GM12873 (cell line): ENCODE measurements at regions not wholly inside any gene's neighbourhood (a gene's known extent, or its start where the extent isn't known, plus 50 kb on each side); places are given as distances from the start of the nearest gene placed in this dataset.

ENCODE experiments used
- TF ChIP-seq, protein P1 (sequence below): IDR thresholded peaks from 2 replicates; pipeline ENCODE4 v1.5.1; 2012; ENCODE audit warnings: low read depth, mild to moderate bottlenecking, moderate library complexity, low read length, control low read depth; ENCODE audit not compliant: insufficient read depth; ENCODE audit errors: missing control alignments

DNA sequence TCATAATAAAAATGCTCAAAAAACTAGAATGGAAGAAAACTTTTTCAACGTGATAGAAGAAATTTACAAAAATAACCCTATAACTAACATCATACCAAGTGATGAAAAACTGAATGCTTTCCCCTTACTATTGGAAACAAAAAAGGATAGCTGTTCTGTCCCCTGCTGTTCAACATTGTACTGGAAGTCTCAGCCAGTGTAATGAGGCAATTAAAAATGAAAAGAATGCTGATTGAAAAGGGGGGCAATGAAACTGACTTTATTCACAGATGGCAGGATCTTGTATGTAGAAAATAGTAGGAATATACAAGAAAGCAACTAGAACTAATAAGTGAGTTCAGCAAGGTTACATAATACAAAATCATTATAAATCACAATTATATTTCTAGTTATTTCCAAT is 337.9 kb upstream of the KITLG start:
- TF ChIP-seq, protein P1, sequence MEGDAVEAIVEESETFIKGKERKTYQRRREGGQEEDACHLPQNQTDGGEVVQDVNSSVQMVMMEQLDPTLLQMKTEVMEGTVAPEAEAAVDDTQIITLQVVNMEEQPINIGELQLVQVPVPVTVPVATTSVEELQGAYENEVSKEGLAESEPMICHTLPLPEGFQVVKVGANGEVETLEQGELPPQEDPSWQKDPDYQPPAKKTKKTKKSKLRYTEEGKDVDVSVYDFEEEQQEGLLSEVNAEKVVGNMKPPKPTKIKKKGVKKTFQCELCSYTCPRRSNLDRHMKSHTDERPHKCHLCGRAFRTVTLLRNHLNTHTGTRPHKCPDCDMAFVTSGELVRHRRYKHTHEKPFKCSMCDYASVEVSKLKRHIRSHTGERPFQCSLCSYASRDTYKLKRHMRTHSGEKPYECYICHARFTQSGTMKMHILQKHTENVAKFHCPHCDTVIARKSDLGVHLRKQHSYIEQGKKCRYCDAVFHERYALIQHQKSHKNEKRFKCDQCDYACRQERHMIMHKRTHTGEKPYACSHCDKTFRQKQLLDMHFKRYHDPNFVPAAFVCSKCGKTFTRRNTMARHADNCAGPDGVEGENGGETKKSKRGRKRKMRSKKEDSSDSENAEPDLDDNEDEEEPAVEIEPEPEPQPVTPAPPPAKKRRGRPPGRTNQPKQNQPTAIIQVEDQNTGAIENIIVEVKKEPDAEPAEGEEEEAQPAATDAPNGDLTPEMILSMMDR = no peak

DNA sequence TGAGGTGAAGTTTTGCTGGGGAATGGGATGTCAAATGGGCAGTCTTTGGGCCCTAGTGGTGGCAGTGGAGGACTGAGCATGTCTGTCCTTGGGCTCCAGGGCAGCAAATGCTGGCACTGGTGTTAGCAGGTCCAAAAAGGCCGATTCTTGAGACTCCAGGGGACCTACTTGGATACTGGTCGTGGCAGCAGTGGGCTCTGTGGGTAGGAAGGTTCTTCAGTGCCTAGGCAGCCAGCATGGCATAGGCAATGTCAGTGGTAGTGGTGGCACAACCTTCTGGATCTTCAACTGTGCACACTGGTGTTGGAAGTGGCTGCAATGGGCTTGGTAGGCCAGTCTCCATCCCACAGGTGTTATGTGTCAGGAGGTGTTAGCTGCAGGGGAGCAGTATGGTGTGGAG is 334.7 kb upstream of the KITLG start:
- TF ChIP-seq, protein P1 = no peak

DNA sequence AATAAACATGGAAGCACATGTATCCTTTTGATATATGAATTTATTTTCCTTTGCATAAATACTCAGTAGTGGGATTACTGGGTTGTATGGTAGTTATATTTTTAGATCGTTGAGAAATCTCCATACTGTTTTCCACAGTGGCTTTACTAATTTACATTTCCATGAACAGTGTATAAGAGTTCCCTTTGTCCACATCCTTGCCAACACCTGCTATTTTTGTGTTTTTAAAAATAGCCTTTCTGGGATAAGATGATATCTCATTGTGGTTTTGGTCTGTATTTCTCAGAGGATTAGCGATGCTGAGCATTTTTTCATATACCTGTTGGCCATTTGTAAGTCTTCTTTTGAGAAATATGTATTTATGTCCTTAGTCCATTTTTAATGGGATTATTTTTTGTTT is 329.2 kb upstream of the KITLG start:
- TF ChIP-seq, protein P1 = no peak

GRCh38 chr12:88908345-88908744 is 328.1 kb upstream of the KITLG start:
- TF ChIP-seq, protein P1 = no peak

DNA sequence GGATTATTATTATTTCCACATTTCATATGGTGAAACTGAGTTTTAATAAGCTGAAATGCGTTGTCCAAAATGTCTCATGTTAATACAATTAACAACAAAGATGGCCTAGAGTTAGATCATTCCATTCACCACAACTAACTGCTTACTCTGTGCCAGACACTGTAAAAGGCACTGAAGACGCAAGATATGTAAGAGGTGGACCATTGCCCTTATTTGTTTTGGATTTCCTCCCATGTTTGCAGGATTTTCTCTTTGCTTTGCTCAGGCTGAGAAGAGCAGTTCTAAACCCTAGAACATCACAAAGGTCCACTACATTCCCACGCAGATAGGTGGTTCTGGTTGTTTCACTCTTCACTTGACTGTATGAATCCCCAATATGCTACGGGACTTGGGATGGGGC is 324.4 kb upstream of the KITLG start:
- TF ChIP-seq, protein P1 = no peak

- TF ChIP-seq, protein P1 = no peak
These were observed 323.1 kb upstream of the KITLG start for GRCh38 chr12:88903333-88903732.

DNA sequence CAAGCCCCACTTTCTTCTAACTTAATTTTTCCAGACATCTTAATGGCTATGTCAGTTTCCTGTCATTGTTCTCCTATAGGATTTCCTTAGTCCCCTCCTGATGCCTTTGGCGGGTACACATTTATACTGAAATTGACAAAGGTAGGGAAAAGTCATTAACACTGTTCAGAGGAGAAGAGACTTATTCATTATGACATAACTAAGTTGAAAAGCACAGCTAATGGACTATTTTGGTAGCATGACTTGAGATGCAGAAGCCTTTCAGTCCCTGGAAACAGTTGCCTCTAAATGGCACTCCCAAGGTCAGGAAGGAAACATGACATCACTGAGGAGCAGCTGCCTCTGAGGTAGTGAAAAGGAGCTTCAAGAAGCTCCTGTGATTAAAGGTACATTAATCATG is 317.5 kb upstream of the KITLG start:
- TF ChIP-seq, protein P1 = no peak
